ENCODE measurements at regions not wholly inside any gene's neighbourhood (a gene's known extent, or its start where the extent isn't known, plus 50 kb on each side); places are given as distances from the start of the nearest gene placed in this dataset.

DNA sequence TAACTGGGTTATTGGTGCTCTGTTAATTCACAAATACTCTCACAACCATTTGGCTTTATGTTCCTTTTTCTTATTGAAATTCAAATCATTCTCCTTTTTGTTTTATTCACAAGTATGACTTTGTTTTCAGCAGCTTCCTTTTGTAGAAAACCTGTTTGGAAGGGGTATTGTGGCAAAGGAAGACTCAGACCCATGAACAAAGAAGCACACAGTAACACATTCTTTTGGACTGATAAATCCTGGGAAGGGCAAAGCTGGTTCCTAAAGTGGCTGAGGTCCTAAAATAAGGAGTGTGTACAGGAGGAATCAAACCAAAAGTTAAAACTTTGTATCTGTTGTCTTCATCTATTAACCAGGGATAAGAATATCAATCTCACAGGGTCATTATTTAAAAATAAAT, 374.7 kb upstream of the FIGN start:
- H3K27me3 ChIP-seq (replicated peaks; ENCODE audit: control insufficient read depth, insufficient read depth, low read length): no peaks in the 10 kb centered on the region
- TF ChIP-seq, protein P1, sequence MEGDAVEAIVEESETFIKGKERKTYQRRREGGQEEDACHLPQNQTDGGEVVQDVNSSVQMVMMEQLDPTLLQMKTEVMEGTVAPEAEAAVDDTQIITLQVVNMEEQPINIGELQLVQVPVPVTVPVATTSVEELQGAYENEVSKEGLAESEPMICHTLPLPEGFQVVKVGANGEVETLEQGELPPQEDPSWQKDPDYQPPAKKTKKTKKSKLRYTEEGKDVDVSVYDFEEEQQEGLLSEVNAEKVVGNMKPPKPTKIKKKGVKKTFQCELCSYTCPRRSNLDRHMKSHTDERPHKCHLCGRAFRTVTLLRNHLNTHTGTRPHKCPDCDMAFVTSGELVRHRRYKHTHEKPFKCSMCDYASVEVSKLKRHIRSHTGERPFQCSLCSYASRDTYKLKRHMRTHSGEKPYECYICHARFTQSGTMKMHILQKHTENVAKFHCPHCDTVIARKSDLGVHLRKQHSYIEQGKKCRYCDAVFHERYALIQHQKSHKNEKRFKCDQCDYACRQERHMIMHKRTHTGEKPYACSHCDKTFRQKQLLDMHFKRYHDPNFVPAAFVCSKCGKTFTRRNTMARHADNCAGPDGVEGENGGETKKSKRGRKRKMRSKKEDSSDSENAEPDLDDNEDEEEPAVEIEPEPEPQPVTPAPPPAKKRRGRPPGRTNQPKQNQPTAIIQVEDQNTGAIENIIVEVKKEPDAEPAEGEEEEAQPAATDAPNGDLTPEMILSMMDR (IDR thresholded peaks at IDR 0.05; ENCODE audit: insufficient read depth in 1 of 2, low read depth in 1 of 2, low read length in 1 of 2, severe bottlenecking in 1 of 2, unreplicated experiment in 1 of 2): no peak
- intact Hi-C loops (cut with micrococcal nuclease; ENCODE audit: unreplicated experiment): no loop called here
- H3K27ac Mint-ChIP-seq (ENCODE audit: unreplicated experiment): no peak overlapping the region
- no peaks in the 10 kb centered on the region for H3K4me1 ChIP-seq
- H3K9me3 ChIP-seq: no peaks in the 10 kb centered on the region
- no TSS peak for BruUV-seq (replicated peaks)
- no peak overlapping the region for H3K4me3 Mint-ChIP-seq (ENCODE audit: unreplicated experiment)
- H3K9me3 Mint-ChIP-seq (ENCODE audit: unreplicated experiment): no peaks in the 10 kb centered on the region
- H3K36me3 ChIP-seq (ENCODE audit: control insufficient read depth, insufficient read depth, low read length): no peaks in the 10 kb centered on the region
- H3K36me3 Mint-ChIP-seq (ENCODE audit: insufficient read depth, unreplicated experiment): no peaks in the 10 kb centered on the region
- H3K27me3 Mint-ChIP-seq (ENCODE audit: insufficient read depth, unreplicated experiment): no peaks in the 10 kb centered on the region
- DNase-seq: no peak
- ChIA-PET CTCF (no interaction called here), POLR2A (no interaction called here)
- no peaks in the 10 kb centered on the region for H3K4me1 Mint-ChIP-seq (ENCODE audit: low read depth, unreplicated experiment)
- no peak overlapping the region for H3K4me3 ChIP-seq (ENCODE audit: low read depth, low read length)

DNA sequence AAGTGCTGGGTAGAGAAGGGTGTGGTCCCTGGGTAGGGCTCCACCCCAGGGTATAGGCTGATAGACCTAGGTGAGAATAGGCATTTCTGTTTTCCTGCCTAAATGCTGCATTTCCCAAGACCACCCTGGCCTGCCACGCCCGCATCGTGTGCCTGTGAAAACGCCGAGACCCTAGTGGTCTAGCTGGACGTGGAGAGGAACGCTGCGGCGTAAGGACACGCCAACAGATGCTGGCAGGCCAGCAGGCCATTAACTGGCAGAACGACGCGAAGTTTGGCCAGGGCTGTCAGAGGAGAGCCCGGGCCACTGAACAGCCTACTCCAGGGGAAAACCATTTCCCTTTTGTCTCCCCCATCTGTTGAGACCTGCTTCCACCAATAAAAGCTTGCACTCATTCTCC, 373.2 kb upstream of the FIGN start:
- Mint-ChIP-seq H3K4me1 (ENCODE audit: low read depth, unreplicated experiment) (no peaks in the 10 kb centered on the region), H3K36me3 (ENCODE audit: insufficient read depth, unreplicated experiment) (no peaks in the 10 kb centered on the region), H3K27me3 (ENCODE audit: insufficient read depth, unreplicated experiment) (no peaks in the 10 kb centered on the region), H3K9me3 (ENCODE audit: unreplicated experiment) (no peaks in the 10 kb centered on the region), H3K4me3 (ENCODE audit: unreplicated experiment) (no peak overlapping the region), H3K27ac (ENCODE audit: unreplicated experiment) (no peak overlapping the region)
- BruUV-seq (replicated peaks): no TSS peak
- Histone ChIP-seq H3K4me1 (no peaks in the 10 kb centered on the region), H3K9me3 (no peaks in the 10 kb centered on the region), H3K36me3 (ENCODE audit: control insufficient read depth, insufficient read depth, low read length) (no peaks in the 10 kb centered on the region), H3K4me3 (ENCODE audit: low read depth, low read length) (no peak overlapping the region), H3K27me3 (replicated peaks; ENCODE audit: control insufficient read depth, insufficient read depth, low read length) (no peaks in the 10 kb centered on the region)
- TF ChIP-seq, protein P1 (IDR thresholded peaks at IDR 0.05; ENCODE audit: insufficient read depth in 1 of 2, low read depth in 1 of 2, low read length in 1 of 2, severe bottlenecking in 1 of 2, unreplicated experiment in 1 of 2): no peak
- DNase-seq: no peak
- POLR2A ChIA-PET: no interaction called here
- CTCF ChIA-PET: no interaction called here
- intact Hi-C loops (cut with micrococcal nuclease; ENCODE audit: unreplicated experiment): no loop called here

GRCh38 chr2:164103271-164103670, 367.5 kb upstream of the FIGN start:
- H3K9me3 Mint-ChIP-seq (ENCODE audit: unreplicated experiment): no peaks in the 10 kb centered on the region

More at GRCh38 chr2:164103271-164103670, 367.5 kb upstream of the FIGN start:
- no peaks in the 10 kb centered on the region for H3K27me3 Mint-ChIP-seq (ENCODE audit: insufficient read depth, unreplicated experiment)
- Histone ChIP-seq H3K4me3 (ENCODE audit: low read depth, low read length) (no peak overlapping the region), H3K27me3 (replicated peaks; ENCODE audit: control insufficient read depth, insufficient read depth, low read length) (no peaks in the 10 kb centered on the region), H3K9me3 (no peaks in the 10 kb centered on the region), H3K4me1 (no peaks in the 10 kb centered on the region), H3K36me3 (ENCODE audit: control insufficient read depth, insufficient read depth, low read length) (no peaks in the 10 kb centered on the region)
- no peaks in the 10 kb centered on the region for H3K4me1 Mint-ChIP-seq (ENCODE audit: low read depth, unreplicated experiment)
- CTCF ChIA-PET: no interaction called here
- no peaks in the 10 kb centered on the region for H3K36me3 Mint-ChIP-seq (ENCODE audit: insufficient read depth, unreplicated experiment)
- intact Hi-C loops (cut with micrococcal nuclease; ENCODE audit: unreplicated experiment): no loop called here
- no peak for DNase-seq
- POLR2A ChIA-PET: no interaction called here
- no peak overlapping the region for H3K4me3 Mint-ChIP-seq (ENCODE audit: unreplicated experiment)
- no peak overlapping the region for H3K27ac Mint-ChIP-seq (ENCODE audit: unreplicated experiment)
- TF ChIP-seq, protein P1 (IDR thresholded peaks at IDR 0.05; ENCODE audit: insufficient read depth in 1 of 2, low read depth in 1 of 2, low read length in 1 of 2, severe bottlenecking in 1 of 2, unreplicated experiment in 1 of 2): no peak
- BruUV-seq (replicated peaks): no TSS peak

All from Caco-2 (cell line).